Sigmoid colon (tissue), 6 donors: ENCODE measurements at regions not wholly inside any gene's neighbourhood (a gene's known extent, or its start where the extent isn't known, plus 50 kb on each side); places are given as distances from the start of the nearest gene placed in this dataset.
"Not testable (repeated sequence)": the region's sequence is repeated elsewhere in the genome, so short reads cannot be mapped to it uniquely, and the experiment has no call there.

ENCODE experiments used
- DNase-seq: peaks from one replicate; pipeline ENCODE4 v3.0.0-alpha.2; 2019
- H3K27ac ChIP-seq, 4 donors: fragments of 200-600 bp; sonication (generic); one replicate each; pipeline ENCODE4 v1.5.1; 2016 to 2019; ENCODE audit warnings: mild to moderate bottlenecking in 1 of 4
- H3K27me3 ChIP-seq, 3 donors: fragments of 200-600 bp; sonication (generic); one replicate each; pipeline ENCODE4 v1.5.1; 2019; ENCODE audit warnings: mild to moderate bottlenecking in 1 of 3
- H3K36me3 ChIP-seq, 4 donors: fragments of 200-600 bp; sonication (generic); one replicate each; pipeline ENCODE4 v1.5.1; 2016 to 2019
- H3K4me1 ChIP-seq, 4 donors: fragments of 200-600 bp; sonication (generic); one replicate each; pipeline ENCODE4 v1.5.1; 2017 to 2019
- H3K4me3 ChIP-seq, 4 donors: fragments of 200-600 bp; sonication (generic); one replicate each; pipeline ENCODE4 v1.5.1; 2017 to 2019; ENCODE audit warnings: mild to moderate bottlenecking in 2 of 4, moderate library complexity in 1 of 4
- H3K9me3 ChIP-seq, 4 donors: fragments of 200-600 bp in 3 of 4; sonication (generic) in 3 of 4; one replicate each; pipeline versions ENCODE4 v1.5.1 to v1.6.1; 2013 to 2019
- EP300 ChIP-seq, 4 donors: sonication (generic); formaldehyde crosslinking; IDR thresholded peaks; one replicate each; pipeline ENCODE4 v1.6.1; 2017; ENCODE audit warnings: antibody characterized with exemption in 4 of 4
- POLR2A ChIP-seq, 2 donors: fragments of 450-650 bp; IDR thresholded peaks; one replicate each; pipeline ENCODE4 v1.6.1; 2016; ENCODE audit warnings: antibody characterized with exemption in 2 of 2, mild to moderate bottlenecking in 2 of 2, moderate library complexity in 2 of 2
- POLR2AphosphoS5 ChIP-seq, 4 donors: sonication (generic); formaldehyde crosslinking; IDR thresholded peaks; one replicate each; pipeline ENCODE4 v1.6.1; 2017; ENCODE audit warnings: antibody characterized with exemption in 4 of 4
- WGBS, 2 donors: extraction: QIAGEN DNeasy Blood & Tissue Kit; methylation state at CpG; one replicate each; pipeline ENCODE4 v1.1.7; 2013; 5-methylcytosine and 5-hydroxymethylcytosine counted together
- intact Hi-C: fragments of 100-400 bp; cut with DNase I; formaldehyde crosslinking; loops from one replicate; pipeline ENCODE4 v1.15.1; 2023
- TF ChIP-seq, protein P1 (sequence below), 4 experiments: fragments of 450-650 bp in 3 of 4; fragments of 200-600 bp in 1 of 4; IDR thresholded peaks; one replicate each; pipeline ENCODE4 v1.5.1; 2016 to 2019; ENCODE audit warnings: antibody characterized with exemption in 4 of 4, mild to moderate bottlenecking in 3 of 4, moderate library complexity in 2 of 4
- donor health status: healthy with polysubstance abuse.
- donor health status: healthy.

DNA sequence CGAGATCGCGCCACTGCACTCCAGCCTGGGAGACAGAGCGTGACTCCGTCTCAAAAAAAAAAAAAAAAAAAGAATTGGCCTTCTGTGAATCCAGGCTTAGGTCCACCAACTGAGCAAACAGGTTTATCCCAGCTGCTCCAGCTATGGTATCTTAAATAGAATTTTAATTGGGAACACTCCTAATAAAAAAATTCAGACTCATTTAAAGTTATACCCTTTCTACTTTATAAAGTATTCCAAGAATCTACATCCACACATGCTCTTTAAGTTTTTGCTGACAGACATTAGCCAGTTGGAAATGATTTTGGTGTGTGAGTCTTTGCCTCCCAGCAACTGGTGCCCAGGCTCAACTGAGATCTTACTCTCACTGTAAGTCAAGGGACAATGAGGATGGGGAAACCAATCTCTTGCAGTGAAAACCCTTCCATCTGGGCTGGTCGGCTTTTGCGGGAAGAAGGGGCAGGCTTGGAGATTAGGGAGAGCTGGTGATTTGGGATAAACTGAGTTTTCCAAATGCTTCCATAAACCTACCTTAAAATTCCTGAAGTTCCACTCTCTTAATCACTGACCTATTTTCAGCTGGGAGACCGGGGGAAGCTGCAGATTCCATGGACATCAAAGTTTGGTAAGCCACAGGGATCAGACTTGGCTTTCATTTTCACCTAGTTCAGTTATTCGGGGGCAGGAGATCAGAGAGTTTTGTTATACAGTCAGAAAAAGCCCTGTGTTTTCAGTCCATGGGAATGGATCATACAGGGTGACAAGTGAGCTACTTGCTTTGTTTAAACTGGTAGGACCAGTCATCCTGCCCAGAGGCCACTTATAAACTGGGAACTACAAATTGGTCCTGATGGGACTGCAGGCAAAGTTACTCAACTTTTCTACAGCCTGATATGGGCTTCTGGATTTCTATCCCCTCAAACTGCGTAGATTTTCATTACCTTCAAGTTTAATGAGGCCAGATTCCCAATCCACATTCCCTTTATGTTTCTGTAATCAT lies 89.3 kb upstream of the ZNF746 start:
- Histone ChIP-seq H3K27ac (no peak overlapping the region), H3K4me1 (no peaks in the 10 kb centered on the region), H3K27me3 (no peaks in the 10 kb centered on the region), H3K9me3 (no peaks in the 10 kb centered on the region), H3K4me3 (no peak overlapping the region), H3K36me3 (peaks cover 0 to 85% (median 24%) of the 10 kb centered on the region in 4 donors)
- WGBS, 2 donors, result 88 to 94% methylated on average over 10 of the region's 10 CpGs
- no peak for DNase-seq
- TF ChIP-seq, protein P1, sequence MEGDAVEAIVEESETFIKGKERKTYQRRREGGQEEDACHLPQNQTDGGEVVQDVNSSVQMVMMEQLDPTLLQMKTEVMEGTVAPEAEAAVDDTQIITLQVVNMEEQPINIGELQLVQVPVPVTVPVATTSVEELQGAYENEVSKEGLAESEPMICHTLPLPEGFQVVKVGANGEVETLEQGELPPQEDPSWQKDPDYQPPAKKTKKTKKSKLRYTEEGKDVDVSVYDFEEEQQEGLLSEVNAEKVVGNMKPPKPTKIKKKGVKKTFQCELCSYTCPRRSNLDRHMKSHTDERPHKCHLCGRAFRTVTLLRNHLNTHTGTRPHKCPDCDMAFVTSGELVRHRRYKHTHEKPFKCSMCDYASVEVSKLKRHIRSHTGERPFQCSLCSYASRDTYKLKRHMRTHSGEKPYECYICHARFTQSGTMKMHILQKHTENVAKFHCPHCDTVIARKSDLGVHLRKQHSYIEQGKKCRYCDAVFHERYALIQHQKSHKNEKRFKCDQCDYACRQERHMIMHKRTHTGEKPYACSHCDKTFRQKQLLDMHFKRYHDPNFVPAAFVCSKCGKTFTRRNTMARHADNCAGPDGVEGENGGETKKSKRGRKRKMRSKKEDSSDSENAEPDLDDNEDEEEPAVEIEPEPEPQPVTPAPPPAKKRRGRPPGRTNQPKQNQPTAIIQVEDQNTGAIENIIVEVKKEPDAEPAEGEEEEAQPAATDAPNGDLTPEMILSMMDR (IDR thresholded peaks at IDR 0.05), result no peak
- TF ChIP-seq EP300 (IDR thresholded peaks at IDR 0.05), result no peak
- TF ChIP-seq POLR2AphosphoS5 (IDR thresholded peaks at IDR 0.05), result no peak
- no peak for TF ChIP-seq POLR2A (IDR thresholded peaks at IDR 0.05)
- intact Hi-C loops, result no loop called here

DNA sequence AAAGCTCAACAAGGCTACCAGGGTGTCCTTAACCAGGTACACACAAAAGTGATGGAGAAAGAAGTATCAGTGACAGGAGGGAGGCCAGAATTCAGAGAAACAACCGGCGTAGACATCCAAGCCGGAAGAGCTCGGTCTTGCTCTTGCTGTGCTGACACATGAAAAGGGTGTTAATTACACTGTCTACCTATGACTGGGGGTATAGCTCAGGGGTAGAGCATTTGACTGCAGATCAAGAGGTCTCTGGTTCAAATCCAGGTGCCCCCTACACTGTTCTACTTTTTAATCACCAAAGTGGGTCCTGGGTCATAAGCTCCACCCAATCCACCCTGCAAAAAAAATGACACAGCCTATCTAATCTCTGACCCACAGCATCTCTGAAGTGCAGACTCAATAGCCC lies 86.9 kb upstream of the ZNF746 start:
- H3K4me3 ChIP-seq, result no peak overlapping the region
- H3K4me1 ChIP-seq, result no peaks in the 10 kb centered on the region
- no peak overlapping the region for H3K27ac ChIP-seq
- TF ChIP-seq POLR2AphosphoS5 (IDR thresholded peaks at IDR 0.05), result no peak
- no peak for TF ChIP-seq POLR2A (IDR thresholded peaks at IDR 0.05)
- TF ChIP-seq, protein P1 (IDR thresholded peaks at IDR 0.05), result no peak
- TF ChIP-seq EP300 (IDR thresholded peaks at IDR 0.05), result no peak
- intact Hi-C loops, result no loop called here
- no peaks in the 10 kb centered on the region for H3K27me3 ChIP-seq
- peaks cover 0 to 80% (median 26%) of the 10 kb centered on the region in 4 donors for H3K36me3 ChIP-seq
- peaks cover 0 to 3% (median 2%) of the 10 kb centered on the region in 4 donors for H3K9me3 ChIP-seq
- WGBS, 2 donors, result 97 to 98% methylated on average over 4 of the region's 4 CpGs
- DNase-seq, result no peak

DNA sequence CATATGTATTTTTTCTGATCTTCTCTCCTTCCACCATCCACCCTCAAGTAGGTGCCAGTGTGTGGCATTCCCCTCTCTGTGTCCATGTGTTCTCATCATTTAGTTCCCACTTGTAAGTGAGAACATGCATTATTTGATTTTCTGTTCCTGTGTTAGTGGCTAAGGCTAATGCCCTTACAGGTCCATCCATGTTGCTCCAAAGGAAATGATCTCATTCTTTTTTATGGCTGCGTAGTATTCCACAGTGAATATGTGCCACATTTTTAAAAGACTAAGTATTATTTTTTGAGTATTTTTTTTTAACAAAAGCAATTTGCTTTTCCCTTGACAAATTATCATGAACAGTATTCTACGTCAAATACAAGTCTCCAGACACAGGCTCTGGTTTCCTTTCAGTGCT lies 86.4 kb upstream of the ZNF746 start:
- Histone ChIP-seq H3K27me3 (no peaks in the 10 kb centered on the region), H3K27ac (no peak overlapping the region), H3K36me3 (peaks cover 0 to 80% (median 26%) of the 10 kb centered on the region in 4 donors), H3K9me3 (peaks cover 0 to 5% (median 4%) of the 10 kb centered on the region in 4 donors), H3K4me3 (no peak overlapping the region), H3K4me1 (no peaks in the 10 kb centered on the region)
- 94 to 97% methylated on average over 2 of the region's 2 CpGs for WGBS, 2 donors
- TF ChIP-seq POLR2A (IDR thresholded peaks at IDR 0.05) (no peak), EP300 (IDR thresholded peaks at IDR 0.05) (no peak), POLR2AphosphoS5 (IDR thresholded peaks at IDR 0.05) (no peak)
- TF ChIP-seq, protein P1 (IDR thresholded peaks at IDR 0.05), result no peak
- DNase-seq, result no peak
- intact Hi-C loops, result no loop called here

DNA sequence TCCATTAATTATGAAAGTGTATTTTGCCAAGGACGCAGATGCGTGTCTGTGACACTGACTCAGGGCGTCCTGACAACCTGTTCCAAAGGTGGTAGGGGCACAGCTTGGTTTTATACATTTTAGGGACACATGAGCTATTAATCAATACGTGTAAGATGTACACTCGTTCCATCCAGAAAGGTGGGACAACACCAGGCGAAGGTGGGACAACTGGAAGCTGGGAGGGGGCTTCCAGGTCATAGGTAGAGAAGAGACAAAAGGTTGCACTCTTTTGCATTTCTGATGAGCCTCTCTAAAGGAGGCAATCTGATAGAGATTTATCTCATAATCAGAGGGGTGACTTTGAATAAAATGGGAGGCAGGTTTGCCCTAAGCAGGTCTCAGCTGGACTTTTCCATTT lies 82.7 kb upstream of the ZNF746 start:
- TF ChIP-seq POLR2A (IDR thresholded peaks at IDR 0.05), result no peak
- TF ChIP-seq POLR2AphosphoS5 (IDR thresholded peaks at IDR 0.05), result no peak
- TF ChIP-seq EP300 (IDR thresholded peaks at IDR 0.05), result no peak
- TF ChIP-seq, protein P1 (IDR thresholded peaks at IDR 0.05), result no peak
- intact Hi-C loops, result no loop called here
- peaks cover 0 to 50% (median 6%) of the 10 kb centered on the region in 4 donors for H3K36me3 ChIP-seq

DNA sequence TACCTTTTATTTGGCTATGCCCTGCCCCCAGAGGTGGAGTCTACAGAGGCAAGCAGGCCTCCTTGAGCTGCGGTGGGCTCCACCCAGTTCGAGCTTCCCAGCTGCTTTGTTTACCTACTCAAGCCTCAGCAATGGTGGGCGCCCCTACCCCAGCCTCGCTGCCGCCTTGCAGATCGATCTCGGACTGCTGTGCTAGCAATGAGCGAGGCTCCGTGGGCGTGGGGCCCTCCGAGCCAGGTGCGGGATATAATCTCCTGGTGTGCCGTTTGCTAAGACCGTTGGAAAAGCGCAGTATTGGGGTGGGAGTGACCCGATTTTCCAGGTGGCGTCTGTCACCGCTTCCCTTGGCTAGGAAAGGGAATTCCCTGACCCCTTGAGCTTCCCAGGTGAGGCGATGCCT lies 81.8 kb upstream of the ZNF746 start:
- H3K9me3 ChIP-seq, intact Hi-C loops: not testable (repeated sequence)
- peaks cover 0 to 41% (median 5%) of the 10 kb centered on the region in 4 donors for H3K36me3 ChIP-seq

More for the DNA sequence above, 82.7 kb upstream of the ZNF746 start:
- WGBS, 2 donors, result 98 to 99% methylated on average over 6 of the region's 6 CpGs
- peaks cover 0 to 6% (median 4%) of the 10 kb centered on the region in 4 donors for H3K9me3 ChIP-seq
- no peak overlapping the region for H3K4me3 ChIP-seq
- no peaks in the 10 kb centered on the region for H3K27me3 ChIP-seq
- no peaks in the 10 kb centered on the region for H3K4me1 ChIP-seq
- DNase-seq, result no peak
- no peak overlapping the region for H3K27ac ChIP-seq

DNA sequence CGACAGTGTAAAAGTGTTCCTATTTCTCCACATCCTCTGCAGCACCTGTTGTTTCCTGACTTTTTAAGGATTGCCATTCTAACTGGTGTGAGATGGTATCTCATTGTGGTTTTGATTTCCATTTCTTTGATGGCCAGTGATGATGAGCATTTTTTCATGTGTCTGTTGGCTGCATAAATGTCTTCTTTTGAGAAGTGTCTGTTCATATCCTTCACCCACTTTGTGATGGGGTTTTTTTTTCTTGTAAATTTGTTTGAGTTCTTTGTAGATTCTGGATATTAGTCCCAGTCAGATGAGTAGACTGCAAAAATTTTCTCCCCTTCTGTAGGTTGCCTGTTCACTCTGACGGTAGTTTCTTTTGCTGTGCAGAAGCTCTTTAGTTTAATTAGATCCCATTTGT lies 76.8 kb upstream of the ZNF746 start:
- H3K27ac ChIP-seq, H3K4me3 ChIP-seq, H3K9me3 ChIP-seq, intact Hi-C loops, H3K4me1 ChIP-seq, DNase-seq, H3K36me3 ChIP-seq, H3K27me3 ChIP-seq: not testable (repeated sequence)
- WGBS, 2 donors, result 93 to 95% methylated on average over 2 of the region's 2 CpGs

More for the DNA sequence above, 81.8 kb upstream of the ZNF746 start:
- not testable (repeated sequence) for DNase-seq, H3K27me3 ChIP-seq, H3K4me3 ChIP-seq, H3K27ac ChIP-seq, H3K4me1 ChIP-seq
- 97 to 98% methylated on average over 19 of the region's 19 CpGs for WGBS, 2 donors
